ENCODE measurements at regions not wholly inside any gene's neighbourhood (a gene's known extent, or its start where the extent isn't known, plus 50 kb on each side); places are given as distances from the start of the nearest gene placed in this dataset.

DNA sequence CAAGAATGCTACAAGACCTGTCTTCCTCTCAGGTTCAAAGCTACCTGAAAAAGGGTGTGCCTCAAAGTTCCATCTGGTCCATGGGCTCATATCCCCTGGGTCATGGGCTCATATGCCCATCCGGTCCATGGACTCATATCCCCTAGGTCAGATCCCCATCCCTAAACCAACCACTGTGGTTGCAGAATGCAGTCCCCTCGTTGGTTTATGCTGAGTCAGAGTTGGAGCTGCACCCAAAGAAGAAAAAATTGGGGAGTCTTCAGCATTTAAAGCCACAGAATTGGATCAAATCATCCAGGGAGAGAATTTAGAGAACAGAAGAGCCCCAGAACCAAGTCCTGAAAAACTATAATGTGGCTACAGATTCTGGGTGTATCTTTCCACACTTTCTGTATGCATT, 71.5 kb upstream of the IL12A start:
- DNase-seq = no peak

DNA sequence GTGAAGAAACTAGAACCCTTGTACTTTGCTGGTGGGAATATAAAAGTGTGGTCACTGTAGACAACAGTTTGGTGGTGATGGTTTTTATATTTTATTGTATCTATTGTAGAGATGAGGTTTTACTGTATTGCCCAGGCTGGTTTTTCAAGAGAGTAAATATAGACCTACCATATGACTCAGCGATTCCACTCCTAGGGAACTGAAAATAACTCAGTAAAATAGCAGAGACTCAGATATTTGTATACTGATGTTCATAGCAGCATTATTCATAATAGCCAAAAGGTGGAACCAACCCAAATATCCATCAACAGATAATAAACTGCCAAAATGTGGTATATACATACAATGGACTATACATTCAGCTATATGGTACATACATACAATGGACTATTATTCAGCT, 68.8 kb upstream of the IL12A start:
- DNase-seq = no peak

- DNase-seq = no peak
These were observed 66.3 kb upstream of the IL12A start for GRCh38 chr3:159922193-159922840.

DNA sequence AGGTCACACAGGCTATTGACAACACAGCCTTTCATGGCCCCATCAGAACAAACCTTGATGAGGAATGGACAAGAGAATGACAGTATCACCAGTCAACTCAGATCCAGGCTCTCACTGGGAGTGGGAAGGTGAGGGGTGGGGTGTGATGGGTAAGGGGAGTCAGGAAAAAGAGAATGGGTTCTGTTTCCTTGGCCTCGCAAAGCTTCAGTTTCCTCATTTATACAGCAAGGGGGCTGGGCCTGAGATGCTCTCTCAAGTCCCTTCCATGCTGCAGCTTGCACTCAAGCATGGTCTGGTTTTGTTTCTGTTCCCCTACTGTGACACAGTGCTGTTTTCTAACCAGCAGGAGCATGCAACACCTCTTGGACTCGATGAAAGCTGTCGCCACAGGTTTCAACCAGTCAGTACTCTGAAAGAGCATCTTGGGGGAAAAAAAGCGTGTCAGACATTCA, 65.7 kb upstream of the IL12A start:
- no peak for DNase-seq

- DNase-seq = no peak
These were observed 65.3 kb upstream of the IL12A start for GRCh38 chr3:159923336-159923735.

GRCh38 chr3:159923956-159924355, 64.7 kb upstream of the IL12A start:
- DNase-seq = no peak

DNA sequence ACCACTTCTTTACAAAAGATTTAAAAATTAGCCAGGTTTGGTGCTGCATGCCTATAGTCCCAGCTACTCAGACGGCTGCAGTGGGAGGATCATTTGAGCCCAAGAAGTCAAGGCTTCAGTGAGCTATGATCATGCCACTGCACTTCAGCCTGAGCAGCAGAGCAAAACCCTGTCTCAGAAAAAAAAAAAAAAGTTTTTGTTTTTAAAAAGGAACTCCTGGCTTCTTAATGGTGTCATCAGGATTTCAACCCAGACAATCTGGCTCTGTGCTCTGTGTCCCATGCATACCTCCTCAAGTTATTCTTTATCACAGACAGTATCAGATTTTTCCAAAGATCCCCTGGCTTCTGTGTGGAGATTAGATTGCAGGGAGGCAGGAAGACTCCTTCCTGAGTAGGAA, 64.2 kb upstream of the IL12A start:
- no peak for DNase-seq

- DNase-seq = no peak
These were observed 63.4 kb upstream of the IL12A start for GRCh38 chr3:159925248-159925647.

DNA sequence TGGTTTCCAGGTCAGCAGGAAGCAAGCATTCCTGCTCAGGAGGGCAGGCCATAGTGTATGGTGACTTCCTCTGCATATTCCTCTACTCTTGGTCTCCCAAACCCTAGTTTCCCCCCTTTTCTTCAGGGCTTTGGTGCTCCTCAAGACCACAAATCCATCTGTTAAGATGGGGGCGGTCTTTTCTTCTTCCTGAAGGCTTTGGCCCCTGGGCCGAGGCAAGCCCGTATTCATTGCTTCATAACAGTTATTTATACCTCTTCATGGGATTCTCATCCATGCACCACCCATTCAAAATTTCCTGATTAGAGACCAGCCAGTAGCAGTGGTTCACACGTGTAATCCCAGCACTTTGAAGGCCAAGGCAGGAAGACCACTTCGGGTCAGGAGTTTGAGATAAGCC, 62.1 kb upstream of the IL12A start:
- DNase-seq = no peak

DNA sequence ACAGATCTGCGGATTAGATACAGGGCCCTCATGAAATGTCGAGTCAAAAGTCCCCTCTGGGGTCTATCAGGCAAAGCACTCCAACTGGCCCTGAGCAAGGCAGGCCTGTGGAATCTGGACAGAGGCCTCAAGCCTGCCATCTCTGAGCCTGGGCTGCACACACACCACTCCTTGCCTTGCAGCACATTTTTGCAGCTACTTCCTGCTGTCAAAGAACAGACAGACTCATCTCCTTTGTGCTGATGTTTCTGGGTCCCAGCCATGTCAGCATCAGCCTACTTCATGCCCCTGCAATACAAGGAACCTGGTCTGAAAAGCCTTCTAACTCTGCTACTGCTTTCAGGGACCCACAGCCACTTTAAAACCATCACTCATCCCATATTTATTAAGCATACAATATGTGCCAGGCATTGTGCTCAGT, 60.6 kb upstream of the IL12A start:
- DNase-seq = no peak

DNA sequence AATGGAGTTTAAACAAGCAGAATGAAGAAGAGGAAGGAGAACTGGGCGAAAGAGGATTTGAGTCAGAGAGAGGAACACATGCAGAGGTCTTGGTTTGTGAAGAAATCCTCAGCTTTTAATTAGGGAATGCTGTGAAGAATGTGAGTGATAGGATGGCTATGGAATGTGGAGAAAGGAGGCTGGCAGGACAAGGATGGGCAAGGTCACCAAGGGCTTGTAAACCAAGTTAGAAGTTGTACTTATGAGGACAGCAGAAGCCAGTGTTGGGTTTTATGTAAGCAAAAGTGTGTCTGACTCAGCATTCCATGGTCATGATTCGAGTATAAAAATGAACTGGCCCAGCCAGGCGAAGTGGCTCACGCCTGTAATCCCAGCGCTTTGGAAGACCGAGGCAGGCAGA, 60.0 kb upstream of the IL12A start:
- no peak for DNase-seq

GRCh38 chr3:159929171-159930141, 59.2 kb upstream of the IL12A start:
- DNase-seq = no peak

DNA sequence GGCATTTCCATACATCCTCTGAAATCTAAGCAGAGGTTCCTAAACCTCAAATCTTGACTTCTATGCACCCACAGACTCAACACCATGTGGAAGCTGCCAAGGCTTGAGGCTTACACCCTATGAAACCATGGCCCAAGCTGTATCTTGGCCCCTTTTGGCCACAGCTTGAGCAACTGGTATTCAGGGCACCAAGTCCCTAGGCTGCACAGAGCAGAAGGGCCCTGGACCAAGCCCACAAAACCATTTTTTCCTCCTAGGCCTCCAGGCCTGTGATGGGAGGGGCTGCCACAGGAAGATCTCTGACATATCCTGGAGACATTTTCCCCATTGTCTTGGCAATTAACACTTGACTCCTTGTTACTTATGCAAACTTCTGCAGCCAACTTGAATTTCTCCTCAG, 54.4 kb upstream of the IL12A start:
- no peak for DNase-seq

GRCh38 chr3:159936541-159936940, 52.1 kb upstream of the IL12A start:
- DNase-seq = no peak

GRCh38 chr3:159937561-159938166, 51.0 kb upstream of the IL12A start:
- no peak for DNase-seq

GRCh38 chr3:159938714-159939113, 49.9 kb upstream of the IL12A start:
- DNase-seq = no peak
